COLO668 (cell line): ENCODE measurements at regions not wholly inside any gene's neighbourhood (a gene's known extent, or its start where the extent isn't known, plus 50 kb on each side); places are given as distances from the start of the nearest gene placed in this dataset.
"Not testable (repeated sequence)": the region's sequence is repeated elsewhere in the genome, so short reads cannot be mapped to it uniquely, and the experiment has no call there.

ENCODE experiments used
- DNase-seq: peaks from one replicate; lab custom pipeline; 2025; ENCODE audit not compliant: unreplicated experiment; lab: John Stamatoyannopoulos, UW

- DNase-seq: no peak
Observed at GRCh38 chr13:72590091-72590740, 137.2 kb downstream of the MZT1 start.

- no peak for DNase-seq
Observed at GRCh38 chr13:72586518-72586917, 140.9 kb downstream of the MZT1 start.

- DNase-seq: no peak
Observed at GRCh38 chr13:72585254-72585653, 142.2 kb downstream of the MZT1 start.

- no peak for DNase-seq
Observed at GRCh38 chr13:72571191-72571590, 156.2 kb downstream of the MZT1 start.

- no peak for DNase-seq
Observed at GRCh38 chr13:72570019-72570418, 157.4 kb downstream of the MZT1 start.

GRCh38 chr13:72567566-72567965 is 159.9 kb downstream of the MZT1 start:
- DNase-seq: no peak

- DNase-seq: no peak
Observed at GRCh38 chr13:72566526-72566925, 160.9 kb downstream of the MZT1 start.

- DNase-seq: no peak
Observed at GRCh38 chr13:72565893-72566292, 161.5 kb downstream of the MZT1 start.

- DNase-seq: no peak
Observed at GRCh38 chr13:72562686-72563085, 164.7 kb downstream of the MZT1 start.

- no peak for DNase-seq
Observed at GRCh38 chr13:72561791-72562190, 165.6 kb downstream of the MZT1 start.

GRCh38 chr13:72559716-72560115 is 167.7 kb downstream of the MZT1 start:
- no peak for DNase-seq

GRCh38 chr13:72556945-72557344 is 170.5 kb downstream of the MZT1 start:
- no peak for DNase-seq

GRCh38 chr13:72555601-72556000 is 171.8 kb downstream of the MZT1 start:
- DNase-seq: no peak

- no peak for DNase-seq
Observed at GRCh38 chr13:72552731-72553130, 174.7 kb downstream of the MZT1 start.

- DNase-seq: not testable (repeated sequence)
Observed at GRCh38 chr13:72545895-72546294, 181.5 kb downstream of the MZT1 start.

GRCh38 chr13:72545030-72545719 is 182.3 kb downstream of the MZT1 start:
- DNase-seq: peak; percentile 51

- no peak for DNase-seq
Observed at GRCh38 chr13:72544042-72544441, 183.4 kb downstream of the MZT1 start.

GRCh38 chr13:72542241-72542640 is 185.2 kb downstream of the MZT1 start:
- DNase-seq: no peak

GRCh38 chr13:72541674-72542073 is 185.8 kb downstream of the MZT1 start:
- no peak for DNase-seq

GRCh38 chr13:72540881-72541280 is 186.5 kb downstream of the MZT1 start:
- DNase-seq: no peak

- DNase-seq: no peak
Observed at GRCh38 chr13:72539925-72540324, 187.5 kb downstream of the MZT1 start.

- no peak for DNase-seq
Observed at GRCh38 chr13:72537782-72538181, 189.6 kb downstream of the MZT1 start.

GRCh38 chr13:72537395-72537780 is 190.0 kb downstream of the MZT1 start:
- no peak for DNase-seq
